ENCODE measurements at regions not wholly inside any gene's neighbourhood (a gene's known extent, or its start where the extent isn't known, plus 50 kb on each side); places are given as distances from the start of the nearest gene placed in this dataset.

DNA sequence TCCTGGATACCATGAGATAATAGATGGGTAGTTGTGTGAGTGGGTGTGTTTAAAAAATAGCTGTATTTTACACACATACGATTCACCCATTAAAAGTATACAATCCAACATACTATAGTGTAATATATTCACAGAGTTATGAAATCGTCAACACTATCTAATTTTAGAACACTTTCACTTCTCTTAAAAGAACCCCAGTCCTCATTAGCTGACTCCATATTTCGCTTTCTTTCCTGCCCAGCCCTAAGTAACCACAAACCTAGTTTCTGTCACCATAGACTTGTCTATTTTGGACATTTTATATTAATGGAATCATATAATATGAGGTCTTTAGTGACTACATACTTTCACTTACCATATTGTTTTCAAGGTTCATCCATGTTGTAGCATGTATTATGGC, 63.8 kb upstream of the S1PR3 start:
- TF ChIP-seq CTCF (IDR thresholded peaks at IDR 0.05) (no peak), POLR2A (IDR thresholded peaks at IDR 0.05) (no peak)

Data from lower leg skin (tissue), 3 donors.